ENCODE measurements at regions not wholly inside any gene's neighbourhood (a gene's known extent, or its start where the extent isn't known, plus 50 kb on each side); places are given as distances from the start of the nearest gene placed in this dataset.
A peak's percentile ranks its signal among the peaks of the same experiment; 100 is the strongest.

GRCh38 chr18:14189858-14190257 is 57.6 kb upstream of the ZNF519 start (continued):
- TF ChIP-seq ATF4 (CRISPR knock-in tag; IDR thresholded peaks at IDR 0.05) = 0 out of 4 replicates have a peak, but pooled peaks of 1 of the 2 experiments have one; percentile 21
- TF ChIP-seq ZNF720 (CRISPR knock-in tag; IDR thresholded peaks at IDR 0.05) = no peak
- TF ChIP-seq XBP1 (CRISPR knock-in tag; IDR thresholded peaks at IDR 0.05) = no peak
- peak; percentile 65; the same call in 1 of the 2 replicates for TF ChIP-seq ETV5 (CRISPR knock-in tag; IDR thresholded peaks at IDR 0.05; ENCODE audit: borderline replicate concordance)
- TF ChIP-seq KLF12 (CRISPR knock-in tag; IDR thresholded peaks at IDR 0.05; ENCODE audit: borderline replicate concordance) = no peak
- no peak for TF ChIP-seq ZNF615 (CRISPR knock-in tag; IDR thresholded peaks at IDR 0.05; ENCODE audit: borderline replicate concordance)
- peak; percentile 63 for TF ChIP-seq GATAD2A (CRISPR knock-in tag; IDR thresholded peaks at IDR 0.05)
- peak; percentile 66; the same call in 1 of the 2 replicates for TF ChIP-seq HOMEZ (CRISPR knock-in tag; IDR thresholded peaks at IDR 0.05; ENCODE audit: low read depth)
- TF ChIP-seq NFE2 (CRISPR knock-in tag; IDR thresholded peaks at IDR 0.05) = peak; percentile 64
- TF ChIP-seq FOXP1 (IDR thresholded peaks at IDR 0.05) = peak; percentile 31; the same call in 1 of the 2 replicates
- peak; percentile 74 for TF ChIP-seq FOXP1 (CRISPR knock-in tag; IDR thresholded peaks at IDR 0.05)
- no peak for TF ChIP-seq ZC3H4 (CRISPR knock-in tag; IDR thresholded peaks at IDR 0.05; ENCODE audit: borderline replicate concordance)
- TF ChIP-seq TBX3 (IDR thresholded peaks at IDR 0.05; ENCODE audit: borderline replicate concordance) = peak; percentile 58; the same call in 1 of the 2 replicates
- peak; percentile 89 for TF ChIP-seq ARID5B (CRISPR knock-in tag; IDR thresholded peaks at IDR 0.05)
- TF ChIP-seq ZFY (CRISPR knock-in tag; IDR thresholded peaks at IDR 0.05) = peak; percentile 15; the same call in 1 of the 2 replicates
- peak; percentile 71 for TF ChIP-seq ATF3 (CRISPR knock-in tag; IDR thresholded peaks at IDR 0.05)
- no peak for TF ChIP-seq SOX6 (IDR thresholded peaks at IDR 0.05)
- TF ChIP-seq SOX6 (CRISPR knock-in tag; IDR thresholded peaks at IDR 0.05) = peak; percentile 88; the same call in 1 of the 2 replicates
- 0 out of 2 replicates have a peak, but pooled peaks have one; percentile 45 for TF ChIP-seq ZNF24 (IDR thresholded peaks at IDR 0.05)
- peak; percentile 92 for TF ChIP-seq NR2F6 (IDR thresholded peaks at IDR 0.05)
- peak; percentile 88 for TF ChIP-seq NR2F6 (CRISPR knock-in tag; IDR thresholded peaks at IDR 0.05)
- no peak for TF ChIP-seq ZBTB44 (CRISPR knock-in tag; IDR thresholded peaks at IDR 0.05)
- peak; percentile 80 for TF ChIP-seq TCF7 (IDR thresholded peaks at IDR 0.05; ENCODE audit: low read depth)
- 0 out of 2 replicates have a peak, but pooled peaks have one; percentile 21 for TF ChIP-seq JUND (CRISPR knock-in tag; IDR thresholded peaks at IDR 0.05)
- TF ChIP-seq ZNF331 (CRISPR knock-in tag; IDR thresholded peaks at IDR 0.05) = no peak
- TF ChIP-seq ZKSCAN5 (CRISPR knock-in tag; IDR thresholded peaks at IDR 0.05) = no peak
- peak; percentile 63; the same call in 1 of the 2 replicates for TF ChIP-seq FOSL1 (CRISPR knock-in tag; IDR thresholded peaks at IDR 0.05; ENCODE audit: borderline replicate concordance)
